BE2C (cell line): ENCODE measurements at regions not wholly inside any gene's neighbourhood (a gene's known extent, or its start where the extent isn't known, plus 50 kb on each side); places are given as distances from the start of the nearest gene placed in this dataset.

Experiments
- DNase-seq: peaks from one replicate; pipeline ENCODE4 v3.0.0-alpha.2; 2020
- H3K27me3 ChIP-seq: fragments of 250-450 bp; sonication (Bioruptor Pico); 2 replicates; pipeline ENCODE4 v1.5.1; 2020; ENCODE audit warnings: mild to moderate bottlenecking
- H3K36me3 ChIP-seq: fragments of 250-450 bp; sonication (Bioruptor Pico); 2 replicates; pipeline ENCODE4 v1.5.1; 2020; ENCODE audit warnings: mild to moderate bottlenecking
- H3K4me1 ChIP-seq: fragments of 250-450 bp; sonication (Bioruptor Pico); 2 replicates; pipeline ENCODE4 v1.5.1; 2020
- H3K4me3 ChIP-seq: 2 replicates; pipeline ENCODE4 v1.5.1; 2011; ENCODE audit warnings: low read depth, low read length
- H3K9me3 ChIP-seq: fragments of 250-450 bp; sonication (Bioruptor Pico); 2 replicates; pipeline ENCODE4 v1.5.1; 2020
- CTCF ChIP-seq: IDR thresholded peaks from 2 replicates; pipeline ENCODE4 v1.5.1; 2012; ENCODE audit warnings: mild to moderate bottlenecking, low read depth, low read length

- H3K4me1 ChIP-seq = no peaks in the 10 kb centered on the region
- TF ChIP-seq CTCF = no peak
- no peaks in the 10 kb centered on the region for H3K36me3 ChIP-seq
- H3K4me3 ChIP-seq = no peak overlapping the region
- H3K9me3 ChIP-seq = no peaks in the 10 kb centered on the region
- H3K27me3 ChIP-seq = no peaks in the 10 kb centered on the region
- no peak for DNase-seq
Measured at GRCh38 chr15:26143221-26143620, 280.1 kb upstream of the ATP10A start.

- H3K4me1 ChIP-seq = no peaks in the 10 kb centered on the region
- TF ChIP-seq CTCF = no peak
- H3K9me3 ChIP-seq = no peaks in the 10 kb centered on the region
- no peaks in the 10 kb centered on the region for H3K36me3 ChIP-seq
- DNase-seq = no peak
- no peaks in the 10 kb centered on the region for H3K27me3 ChIP-seq
- no peak overlapping the region for H3K4me3 ChIP-seq
Measured at GRCh38 chr15:26134812-26135211, 271.7 kb upstream of the ATP10A start.

GRCh38 chr15:26134152-26134551 lies 271.0 kb upstream of the ATP10A start:
- Histone ChIP-seq H3K36me3 (no peaks in the 10 kb centered on the region), H3K4me3 (no peak overlapping the region), H3K27me3 (no peaks in the 10 kb centered on the region), H3K9me3 (no peaks in the 10 kb centered on the region), H3K4me1 (no peaks in the 10 kb centered on the region)
- DNase-seq = no peak
- no peak for TF ChIP-seq CTCF

GRCh38 chr15:26132811-26133210 lies 269.7 kb upstream of the ATP10A start:
- Histone ChIP-seq H3K9me3 (no peaks in the 10 kb centered on the region), H3K36me3 (no peaks in the 10 kb centered on the region), H3K4me3 (no peak overlapping the region), H3K27me3 (no peaks in the 10 kb centered on the region), H3K4me1 (no peaks in the 10 kb centered on the region)
- DNase-seq = no peak
- no peak for TF ChIP-seq CTCF

- Histone ChIP-seq H3K9me3 (no peaks in the 10 kb centered on the region; the same call in 1 of the 2 replicates), H3K4me3 (no peak overlapping the region), H3K4me1 (no peaks in the 10 kb centered on the region), H3K36me3 (no peaks in the 10 kb centered on the region), H3K27me3 (no peaks in the 10 kb centered on the region)
- DNase-seq = no peak
- no peak for TF ChIP-seq CTCF
Measured at GRCh38 chr15:26129852-26130251, 266.7 kb upstream of the ATP10A start.

GRCh38 chr15:26128611-26129140 lies 265.5 kb upstream of the ATP10A start:
- no peak for TF ChIP-seq CTCF
- no peaks in the 10 kb centered on the region for H3K27me3 ChIP-seq
- H3K4me1 ChIP-seq = no peaks in the 10 kb centered on the region
- no peak overlapping the region for H3K4me3 ChIP-seq
- H3K9me3 ChIP-seq = no peaks in the 10 kb centered on the region; the same call in 1 of the 2 replicates
- H3K36me3 ChIP-seq = no peaks in the 10 kb centered on the region
- DNase-seq = no peak
